ENCODE measurements at regions not wholly inside any gene's neighbourhood (a gene's known extent, or its start where the extent isn't known, plus 50 kb on each side); places are given as distances from the start of the nearest gene placed in this dataset.

GRCh38 chr6:40263970-40264369 is 323.2 kb downstream of the LRFN2 start:
- 7 to 17% (median 11%) methylated on average over 2 of the region's 2 CpGs for WGBS, 3 donors
- DNase-seq, result no peak
- no peaks in the 10 kb centered on the region for H3K4me1 ChIP-seq (ENCODE audit: insufficient read depth)

GRCh38 chr6:40262363-40262762 is 324.8 kb downstream of the LRFN2 start:
- Histone ChIP-seq H3K36me3 (no peaks in the 10 kb centered on the region), H3K27me3 (no peaks in the 10 kb centered on the region), H3K27ac (no peak overlapping the region), H3K9me3 (no peaks in the 10 kb centered on the region), H3K4me3 (no peak overlapping the region), H3K4me1 (ENCODE audit: insufficient read depth) (no peaks in the 10 kb centered on the region)
- intact Hi-C loops (cut with DNase I), result no loop called here
- TF ChIP-seq POLR2A (IDR thresholded peaks at IDR 0.05) (no peak), EP300 (IDR thresholded peaks at IDR 0.05) (no peak), CTCF (IDR thresholded peaks at IDR 0.05) (no peak)
- WGBS, 3 donors, result 94 to 96% (median 94%) methylated on average over 1 of the region's 1 CpG
- DNase-seq, result no peak

More at GRCh38 chr6:40263970-40264369, 323.2 kb downstream of the LRFN2 start:
- intact Hi-C loops (cut with DNase I), result no loop called here
- H3K36me3 ChIP-seq, result no peaks in the 10 kb centered on the region
- no peak for TF ChIP-seq EP300 (IDR thresholded peaks at IDR 0.05)
- no peak for TF ChIP-seq POLR2A (IDR thresholded peaks at IDR 0.05)
- no peak for TF ChIP-seq CTCF (IDR thresholded peaks at IDR 0.05)
- H3K9me3 ChIP-seq, result no peaks in the 10 kb centered on the region
- H3K27ac ChIP-seq, result no peak overlapping the region
- H3K27me3 ChIP-seq, result no peaks in the 10 kb centered on the region
- no peak overlapping the region for H3K4me3 ChIP-seq

GRCh38 chr6:40258531-40258930 is 324.3 kb upstream of the MOCS1 start:
- 36 to 63% (median 38%) methylated on average over 5 of the region's 5 CpGs for WGBS, 3 donors
- intact Hi-C loops (cut with DNase I), result no loop called here
- no peaks in the 10 kb centered on the region for H3K9me3 ChIP-seq
- H3K4me3 ChIP-seq, result no peak overlapping the region
- TF ChIP-seq EP300 (IDR thresholded peaks at IDR 0.05) (no peak), CTCF (IDR thresholded peaks at IDR 0.05) (no peak), POLR2A (IDR thresholded peaks at IDR 0.05) (no peak)
- no peak for DNase-seq
- no peaks in the 10 kb centered on the region for H3K36me3 ChIP-seq
- H3K27ac ChIP-seq, result no peak overlapping the region
- H3K27me3 ChIP-seq, result no peaks in the 10 kb centered on the region
- no peaks in the 10 kb centered on the region for H3K4me1 ChIP-seq (ENCODE audit: insufficient read depth)

- no peak for TF ChIP-seq CTCF (IDR thresholded peaks at IDR 0.05)
- no peak for TF ChIP-seq EP300 (IDR thresholded peaks at IDR 0.05)
- no peak for TF ChIP-seq POLR2A (IDR thresholded peaks at IDR 0.05)
- Histone ChIP-seq H3K36me3 (no peaks in the 10 kb centered on the region), H3K4me1 (ENCODE audit: insufficient read depth) (no peaks in the 10 kb centered on the region), H3K9me3 (no peaks in the 10 kb centered on the region), H3K4me3 (no peak overlapping the region), H3K27me3 (no peaks in the 10 kb centered on the region), H3K27ac (no peak overlapping the region)
- intact Hi-C loops (cut with DNase I), result no loop called here
- WGBS, 3 donors, result 83 to 92% (median 90%) methylated on average over 1 of the region's 1 CpG
- DNase-seq, result no peak
Observed at GRCh38 chr6:40256831-40257230, 322.6 kb upstream of the MOCS1 start.

- intact Hi-C loops (cut with DNase I), result no loop called here
- TF ChIP-seq EP300 (IDR thresholded peaks at IDR 0.05) (no peak), CTCF (IDR thresholded peaks at IDR 0.05) (no peak), POLR2A (IDR thresholded peaks at IDR 0.05) (no peak)
- WGBS, 3 donors, result 54 to 72% (median 62%) methylated on average over 2 of the region's 2 CpGs
- Histone ChIP-seq H3K36me3 (no peaks in the 10 kb centered on the region), H3K27ac (no peak overlapping the region), H3K9me3 (no peaks in the 10 kb centered on the region), H3K27me3 (no peaks in the 10 kb centered on the region), H3K4me1 (ENCODE audit: insufficient read depth) (no peaks in the 10 kb centered on the region), H3K4me3 (no peak overlapping the region)
- no peak for DNase-seq
Observed at GRCh38 chr6:40256224-40256623, 322.0 kb upstream of the MOCS1 start.
